GM12874 (cell line): ENCODE measurements at regions not wholly inside any gene's neighbourhood (a gene's known extent, or its start where the extent isn't known, plus 50 kb on each side); places are given as distances from the start of the nearest gene placed in this dataset.

Source experiments
- TF ChIP-seq, protein P1 (sequence below): IDR thresholded peaks from 2 replicates; pipeline ENCODE4 v1.5.1; 2011; ENCODE audit warnings: low read depth, mild to moderate bottlenecking, control low read depth, low read length, moderate library complexity; ENCODE audit not compliant: insufficient read depth

DNA sequence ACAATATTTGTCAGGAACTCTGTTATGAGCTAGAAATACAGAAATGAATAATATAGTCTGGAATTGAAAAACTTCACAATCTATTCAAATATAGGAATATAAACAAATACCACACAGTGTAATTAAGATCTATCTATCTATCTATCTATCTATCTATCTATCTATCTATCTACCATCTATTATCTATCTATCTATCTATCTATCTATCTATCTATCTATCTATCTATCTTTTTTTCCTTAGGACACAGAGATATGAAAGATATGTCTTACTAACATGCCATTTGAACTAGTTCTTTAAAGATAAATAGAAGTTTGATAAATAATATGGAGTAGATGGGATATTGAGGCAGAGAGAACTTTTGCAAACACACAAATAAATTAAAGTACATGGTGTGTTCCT lies 357.8 kb downstream of the PARP8 start:
- TF ChIP-seq, protein P1, sequence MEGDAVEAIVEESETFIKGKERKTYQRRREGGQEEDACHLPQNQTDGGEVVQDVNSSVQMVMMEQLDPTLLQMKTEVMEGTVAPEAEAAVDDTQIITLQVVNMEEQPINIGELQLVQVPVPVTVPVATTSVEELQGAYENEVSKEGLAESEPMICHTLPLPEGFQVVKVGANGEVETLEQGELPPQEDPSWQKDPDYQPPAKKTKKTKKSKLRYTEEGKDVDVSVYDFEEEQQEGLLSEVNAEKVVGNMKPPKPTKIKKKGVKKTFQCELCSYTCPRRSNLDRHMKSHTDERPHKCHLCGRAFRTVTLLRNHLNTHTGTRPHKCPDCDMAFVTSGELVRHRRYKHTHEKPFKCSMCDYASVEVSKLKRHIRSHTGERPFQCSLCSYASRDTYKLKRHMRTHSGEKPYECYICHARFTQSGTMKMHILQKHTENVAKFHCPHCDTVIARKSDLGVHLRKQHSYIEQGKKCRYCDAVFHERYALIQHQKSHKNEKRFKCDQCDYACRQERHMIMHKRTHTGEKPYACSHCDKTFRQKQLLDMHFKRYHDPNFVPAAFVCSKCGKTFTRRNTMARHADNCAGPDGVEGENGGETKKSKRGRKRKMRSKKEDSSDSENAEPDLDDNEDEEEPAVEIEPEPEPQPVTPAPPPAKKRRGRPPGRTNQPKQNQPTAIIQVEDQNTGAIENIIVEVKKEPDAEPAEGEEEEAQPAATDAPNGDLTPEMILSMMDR, result no peak

DNA sequence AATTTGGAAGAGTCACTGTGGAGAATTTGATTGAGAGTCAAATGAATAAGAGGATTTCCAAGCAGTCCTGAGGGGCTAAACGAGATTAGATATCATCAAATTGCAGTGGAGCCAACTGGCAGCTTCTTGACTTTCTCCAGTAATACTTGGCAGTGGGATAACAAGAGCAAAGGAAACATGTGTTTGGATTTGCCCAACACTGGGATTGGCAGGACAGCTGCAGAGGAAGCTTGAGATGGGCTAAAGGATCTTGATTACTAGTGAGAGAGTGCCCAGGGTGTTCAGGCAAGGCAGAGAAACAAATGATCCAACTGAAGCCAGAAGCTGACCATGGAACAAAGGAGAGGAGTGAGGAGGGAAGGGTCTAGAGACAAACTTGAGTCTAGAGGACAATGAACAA lies 356.0 kb upstream of the ISL1 start:
- TF ChIP-seq, protein P1, result no peak

GRCh38 chr5:51028394-51028793 lies 354.9 kb upstream of the ISL1 start:
- TF ChIP-seq, protein P1, result no peak

DNA sequence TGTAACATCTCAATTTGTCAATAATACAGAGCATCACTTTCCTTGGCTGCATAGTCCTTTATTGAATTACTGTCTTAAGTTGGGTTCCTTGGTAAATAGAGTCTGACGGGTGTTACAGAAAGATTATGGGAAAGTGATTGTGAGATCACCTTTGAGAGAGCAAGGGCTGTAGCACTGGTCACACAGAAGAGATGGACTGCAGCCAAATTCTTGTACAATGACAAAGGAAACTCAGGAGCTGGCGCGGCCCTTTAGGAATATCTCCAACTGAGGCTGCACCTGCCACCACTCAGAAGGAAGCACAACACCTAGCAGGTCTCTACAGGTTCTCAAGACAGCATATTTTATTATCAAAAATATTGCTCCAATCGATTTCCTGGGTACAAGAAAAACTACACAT lies 350.0 kb upstream of the ISL1 start:
- TF ChIP-seq, protein P1, result no peak

DNA sequence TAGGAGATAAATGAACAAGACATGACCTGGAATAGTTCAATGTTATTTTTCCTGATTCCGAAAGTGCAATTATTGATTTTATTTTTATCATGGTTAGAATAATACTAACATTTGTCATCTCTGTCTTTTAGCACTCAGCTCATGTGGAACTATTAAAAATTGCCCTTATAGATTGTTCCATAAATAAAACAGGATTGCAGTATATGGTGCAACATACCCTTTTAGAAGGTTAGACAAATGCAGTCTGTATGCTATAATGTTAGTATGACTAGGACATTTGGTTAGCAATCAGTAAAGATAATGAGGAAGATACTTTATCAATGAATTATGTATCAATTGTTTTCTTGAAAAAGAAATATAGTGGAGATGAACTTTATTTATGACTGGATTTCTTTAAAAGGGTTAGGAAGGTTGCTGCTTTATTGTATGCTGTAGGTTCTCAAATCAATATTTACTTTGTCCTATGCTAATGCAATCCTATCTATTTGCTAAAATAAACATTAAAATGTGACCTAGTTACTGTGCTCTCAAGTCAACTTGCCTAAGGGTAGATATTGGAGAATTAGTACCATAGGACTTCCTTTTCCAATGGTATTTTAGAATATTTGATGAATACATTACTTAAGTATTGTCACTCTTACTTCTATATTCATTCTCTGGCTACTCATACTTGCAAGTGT lies 348.9 kb upstream of the ISL1 start:
- TF ChIP-seq, protein P1, result no peak

DNA sequence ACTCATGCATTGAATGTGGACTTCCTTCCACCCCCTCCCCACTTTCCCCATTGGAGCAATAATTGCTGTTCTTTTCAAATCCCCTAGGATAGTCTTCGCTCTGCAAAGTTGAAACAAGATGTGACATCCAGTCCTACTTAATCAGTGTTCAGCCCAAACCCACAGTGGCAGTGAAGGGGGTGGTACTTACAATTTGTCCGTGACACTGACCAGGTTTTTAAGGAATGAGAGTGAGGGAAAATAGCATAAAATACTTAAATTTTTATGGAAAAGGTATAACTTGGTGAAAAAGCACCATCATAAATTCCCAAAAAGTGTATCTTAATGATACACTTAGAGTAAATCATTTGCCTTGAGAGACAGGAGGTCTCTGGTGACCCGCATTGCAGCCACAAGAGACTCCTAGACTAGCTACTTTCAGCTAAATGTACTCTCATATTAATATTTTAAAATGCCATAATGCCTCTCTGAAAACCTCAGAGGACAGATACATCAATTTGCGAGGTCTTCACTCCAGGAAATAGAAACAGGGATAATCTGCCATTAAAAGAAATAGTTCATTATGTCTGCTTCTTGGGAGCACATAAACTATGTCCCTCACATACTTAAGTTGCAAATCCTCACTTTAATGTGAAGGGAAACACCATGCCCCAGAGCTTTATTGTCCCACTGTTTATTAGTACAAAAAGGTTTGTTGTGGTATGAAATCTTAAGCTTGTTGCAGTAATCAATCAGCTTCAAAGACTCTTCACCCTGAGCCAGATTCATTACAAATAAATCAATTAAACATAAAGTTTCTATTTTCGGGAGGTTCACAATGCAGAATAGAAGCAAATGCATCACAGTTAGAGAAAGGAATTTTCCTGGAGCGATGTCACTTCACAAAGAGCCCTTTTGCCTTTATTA lies 343.6 kb upstream of the ISL1 start:
- TF ChIP-seq, protein P1, result no peak

GRCh38 chr5:51043745-51044144 lies 339.5 kb upstream of the ISL1 start:
- TF ChIP-seq, protein P1, result no peak
